GM23248 (cell line): ENCODE measurements at regions not wholly inside any gene's neighbourhood (a gene's known extent, or its start where the extent isn't known, plus 50 kb on each side); places are given as distances from the start of the nearest gene placed in this dataset.

Experiments used
- EZH2 ChIP-seq: fragments of 200-600 bp; sonication (generic); IDR thresholded peaks from 2 replicates; pipeline ENCODE4 v1.6.1; 2018; ENCODE audit warnings: antibody characterized with exemption, mild to moderate bottlenecking; ENCODE audit not compliant: insufficient read depth, poor library complexity, severe bottlenecking
- EZH2phosphoT487 ChIP-seq: fragments of 200-600 bp; sonication (generic); IDR thresholded peaks from 2 replicates; pipeline ENCODE4 v1.6.1; 2018; ENCODE audit warnings: antibody characterized with exemption, moderate library complexity, mild to moderate bottlenecking, low read depth; ENCODE audit not compliant: insufficient read depth

DNA sequence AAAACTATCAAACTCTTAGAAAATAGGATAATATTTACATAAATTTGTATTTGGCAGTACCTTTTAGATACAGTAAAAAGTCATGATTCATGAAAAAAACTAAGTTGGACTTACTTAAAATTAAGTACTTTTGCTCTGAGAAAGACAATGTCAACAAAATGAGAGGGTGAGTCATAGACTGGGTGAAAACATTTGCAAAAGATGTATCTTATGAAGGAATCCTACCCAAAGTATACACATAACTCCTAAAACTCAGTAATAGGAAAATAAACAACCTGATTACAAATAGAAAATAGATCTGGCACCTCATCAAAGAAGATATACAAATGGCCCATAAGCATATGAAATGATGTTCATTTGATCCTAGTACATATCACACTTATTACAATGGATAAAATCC, 1154.6 kb downstream of the JRKL start:
- TF ChIP-seq EZH2 (no peak), EZH2phosphoT487 (no peak)
